ENCODE measurements at regions not wholly inside any gene's neighbourhood (a gene's known extent, or its start where the extent isn't known, plus 50 kb on each side); places are given as distances from the start of the nearest gene placed in this dataset.

DNA sequence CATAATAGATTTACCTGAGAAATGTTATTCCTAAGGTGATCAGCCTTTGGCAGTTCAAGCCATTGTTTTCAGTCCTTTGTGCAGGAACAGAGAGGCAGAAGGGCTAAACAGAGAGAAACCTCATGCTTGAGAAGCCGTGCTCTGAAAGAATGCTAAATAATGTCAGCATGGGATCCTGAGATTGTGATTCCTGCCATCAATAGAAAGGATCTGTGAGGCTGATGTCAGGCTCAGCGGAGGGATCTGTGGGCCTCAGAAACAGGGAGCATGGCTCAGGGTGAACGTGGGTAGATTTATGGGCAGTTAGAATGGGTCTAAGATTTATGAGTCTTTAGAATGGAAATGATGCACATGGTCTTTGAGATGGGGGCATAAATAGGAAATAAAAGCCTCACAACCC lies 439.2 kb upstream of the IGFBP3 start:
- DNase-seq (ENCODE audit: low read depth) = no peak

DNA sequence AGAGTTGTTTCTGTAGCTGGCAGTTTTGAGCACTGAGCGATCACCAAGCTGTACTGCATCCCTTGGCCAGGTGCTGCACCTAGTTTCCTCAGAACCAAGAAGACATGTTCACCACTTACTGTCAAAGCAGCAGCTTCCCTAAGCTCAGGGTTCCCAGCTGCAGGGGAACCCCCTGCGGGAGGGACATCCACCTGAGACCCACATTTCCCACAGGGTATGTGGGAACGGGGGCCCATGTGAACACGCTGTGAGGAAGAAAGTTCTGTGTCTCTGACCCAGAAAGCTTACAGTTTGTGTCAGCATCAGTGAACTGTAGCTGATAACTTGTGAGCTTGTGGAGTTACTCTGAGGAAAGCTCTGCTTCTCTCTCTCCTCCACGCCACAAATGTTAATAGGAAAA lies 436.8 kb upstream of the IGFBP3 start:
- no peak for DNase-seq (ENCODE audit: low read depth)

DNA sequence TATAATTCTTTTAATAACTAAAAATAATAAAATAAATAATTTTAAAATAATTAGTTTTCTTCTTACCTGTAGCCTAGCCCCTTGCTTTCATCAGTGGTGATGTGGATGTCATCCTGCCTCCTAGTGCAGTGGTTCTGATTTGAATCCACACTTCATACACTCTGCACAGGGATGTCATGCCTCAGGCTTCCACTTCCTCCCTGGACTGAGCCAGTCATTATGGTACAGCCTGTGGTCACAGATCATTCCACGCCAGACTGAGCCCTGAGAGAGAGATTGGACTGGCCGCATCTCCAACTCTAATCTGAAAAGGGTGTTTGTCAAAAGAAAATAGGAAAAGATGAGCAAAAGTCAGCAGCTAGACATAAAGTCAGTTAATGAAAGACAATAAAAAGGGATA lies 436.2 kb upstream of the IGFBP3 start:
- DNase-seq (ENCODE audit: low read depth) = no peak

DNA sequence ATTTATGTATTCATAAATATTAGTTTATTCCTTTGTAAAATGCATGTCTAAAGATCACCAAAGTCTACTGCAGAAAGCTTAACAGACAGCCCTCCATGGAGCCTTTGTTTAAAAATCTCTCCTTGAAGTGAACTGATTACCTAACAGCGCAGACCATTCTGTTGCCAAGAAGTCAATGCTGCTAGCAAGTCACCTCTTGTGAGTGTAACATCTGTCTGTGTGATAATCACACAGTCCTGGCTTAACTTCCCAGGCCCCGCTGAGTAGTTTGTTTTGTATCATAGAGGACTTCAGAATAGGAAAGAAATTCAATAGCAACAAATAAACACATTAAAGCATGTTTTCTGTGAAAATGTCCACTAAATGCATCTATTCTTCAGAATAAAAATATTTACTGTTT lies 435.3 kb upstream of the IGFBP3 start:
- no peak for DNase-seq (ENCODE audit: low read depth)

DNA sequence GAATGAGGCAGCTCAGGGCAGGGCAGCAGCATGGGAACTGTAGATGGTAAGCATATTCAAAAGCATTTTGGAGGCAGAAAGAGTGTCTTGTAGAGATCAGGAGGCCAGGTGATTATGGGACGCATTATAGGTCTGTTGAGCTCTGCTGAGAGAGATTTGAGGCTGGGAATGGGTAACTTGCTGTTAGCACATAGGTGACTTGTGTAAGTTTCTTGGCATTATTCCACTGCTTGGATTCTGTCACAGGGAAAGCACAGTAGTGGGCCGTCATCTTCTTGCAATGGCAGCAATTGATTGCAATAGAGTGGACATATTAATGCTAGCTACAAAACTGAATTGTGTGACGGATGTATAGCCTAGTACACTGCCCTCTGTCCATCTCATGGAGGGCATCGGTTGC lies 434.3 kb upstream of the IGFBP3 start:
- no peak for DNase-seq (ENCODE audit: low read depth)

DNA sequence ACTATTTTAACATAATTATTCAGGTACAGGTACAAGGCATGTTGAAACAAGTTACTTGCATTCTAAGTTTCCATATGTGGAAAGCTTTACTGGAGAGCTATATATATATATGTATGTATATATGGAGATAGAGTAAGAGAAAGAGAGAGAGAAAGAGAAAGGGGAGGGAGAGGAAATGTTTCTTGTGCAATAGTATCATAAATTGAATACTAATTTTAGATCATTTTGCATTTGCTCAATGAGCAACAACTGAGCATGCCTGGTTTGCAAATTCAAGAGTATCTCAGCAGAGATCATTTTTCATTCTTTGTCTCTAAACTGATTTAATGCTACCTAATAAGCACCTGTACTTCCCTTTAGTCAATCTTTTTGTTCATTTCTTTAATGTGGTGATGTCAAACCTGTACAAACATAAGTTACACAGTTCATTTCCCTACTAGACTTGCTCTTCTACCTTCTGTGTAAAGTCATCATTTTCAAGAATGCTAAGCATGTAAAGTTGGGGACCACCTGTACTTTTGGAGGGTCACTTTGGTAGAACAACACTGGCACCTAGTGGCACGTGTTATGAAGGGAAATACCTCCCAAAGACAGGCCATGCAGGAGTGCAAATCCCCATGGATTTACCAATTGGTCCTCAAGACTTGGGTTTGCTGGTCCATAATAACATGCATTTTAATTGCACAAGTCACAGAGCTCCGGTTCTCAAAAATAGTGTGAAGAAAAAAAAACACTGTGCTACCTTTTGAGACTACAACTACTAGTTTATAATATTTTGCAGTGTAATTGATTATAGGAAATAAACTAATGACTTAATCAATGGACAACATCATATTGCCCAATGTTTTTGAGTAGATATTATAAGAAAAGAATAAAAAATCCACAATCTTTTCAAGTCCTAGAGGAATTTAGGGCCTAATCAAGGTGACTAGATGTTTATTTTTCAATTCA lies 431.2 kb upstream of the IGFBP3 start:
- no peak for DNase-seq (ENCODE audit: low read depth)

DNA sequence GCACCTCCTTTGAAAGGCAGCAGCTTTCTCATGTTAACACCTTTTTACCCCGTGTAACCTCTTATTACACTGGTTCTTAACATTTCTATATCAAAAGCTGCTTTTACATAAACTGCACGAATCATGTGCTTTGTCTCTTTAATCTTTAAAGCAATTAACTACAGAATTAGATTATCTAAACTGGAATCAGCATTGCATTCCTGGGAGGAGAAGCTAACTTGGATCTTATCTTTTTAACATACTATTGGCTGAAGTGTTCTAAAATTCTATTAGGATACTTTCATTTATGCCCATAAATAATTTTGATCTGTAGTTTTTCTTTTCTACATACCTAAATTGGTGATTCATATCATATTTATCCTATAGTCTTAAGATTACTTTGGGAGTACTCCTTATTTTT lies 428.4 kb upstream of the IGFBP3 start:
- no peak for DNase-seq (ENCODE audit: low read depth)

DNA sequence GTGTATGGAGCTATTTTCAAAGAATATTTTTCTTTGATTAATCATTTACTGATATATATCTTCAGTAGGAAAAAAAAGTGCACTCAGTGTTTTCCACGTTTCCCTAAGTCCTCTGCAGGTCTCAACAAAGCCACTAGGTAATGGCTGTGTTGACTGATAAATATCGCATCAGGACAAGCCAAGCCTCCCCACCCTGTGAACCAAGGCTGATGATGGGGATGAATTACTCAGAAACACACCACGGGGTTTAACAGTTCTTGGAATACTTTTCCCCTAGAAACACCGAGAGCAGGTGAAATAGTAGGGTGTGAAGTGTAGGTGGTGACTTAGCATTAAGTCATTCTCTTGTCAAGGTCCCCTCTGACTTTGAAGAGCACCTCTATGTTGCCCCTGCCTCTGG lies 423.5 kb upstream of the IGFBP3 start:
- DNase-seq (ENCODE audit: low read depth) = no peak

DNA sequence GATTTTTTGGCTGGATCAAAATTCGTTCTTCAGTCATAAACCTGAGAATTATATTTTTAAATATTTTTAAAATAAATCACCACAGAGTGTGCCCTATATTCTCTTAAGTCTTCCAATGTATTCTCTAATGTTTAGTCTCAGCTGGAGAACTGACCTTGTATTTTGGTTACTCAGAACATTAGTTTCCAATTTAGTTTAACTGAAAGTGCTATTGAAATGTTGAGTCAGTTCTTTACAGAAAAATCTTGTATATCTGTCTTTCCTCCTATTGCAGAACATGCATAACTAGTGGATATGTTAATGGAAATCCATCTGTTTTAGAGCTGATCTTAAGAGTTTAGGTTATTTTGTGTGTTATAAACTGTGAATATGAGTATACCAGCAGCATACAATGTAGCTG lies 422.7 kb upstream of the IGFBP3 start:
- no peak for DNase-seq (ENCODE audit: low read depth)

DNA sequence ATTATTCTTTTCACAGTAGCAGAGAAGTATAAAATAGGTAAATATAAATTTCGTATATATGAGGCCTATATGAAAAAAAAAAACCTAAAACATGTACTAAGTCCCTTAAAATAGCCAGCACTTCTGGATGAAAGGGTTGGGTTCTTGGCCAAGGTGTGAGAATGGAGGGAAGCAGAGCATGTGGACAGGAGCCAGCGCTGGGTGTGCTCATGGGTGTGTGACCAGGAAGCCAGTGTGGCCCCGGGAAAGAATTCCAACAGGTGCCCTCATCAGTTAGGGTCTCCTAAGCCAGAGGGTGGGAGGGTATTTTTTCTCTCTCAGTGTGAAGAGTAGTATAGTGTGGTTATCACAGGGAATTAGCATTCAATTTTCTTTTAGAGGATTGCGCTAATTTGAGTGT lies 401.9 kb upstream of the IGFBP3 start:
- DNase-seq (ENCODE audit: low read depth) = no peak

DNA sequence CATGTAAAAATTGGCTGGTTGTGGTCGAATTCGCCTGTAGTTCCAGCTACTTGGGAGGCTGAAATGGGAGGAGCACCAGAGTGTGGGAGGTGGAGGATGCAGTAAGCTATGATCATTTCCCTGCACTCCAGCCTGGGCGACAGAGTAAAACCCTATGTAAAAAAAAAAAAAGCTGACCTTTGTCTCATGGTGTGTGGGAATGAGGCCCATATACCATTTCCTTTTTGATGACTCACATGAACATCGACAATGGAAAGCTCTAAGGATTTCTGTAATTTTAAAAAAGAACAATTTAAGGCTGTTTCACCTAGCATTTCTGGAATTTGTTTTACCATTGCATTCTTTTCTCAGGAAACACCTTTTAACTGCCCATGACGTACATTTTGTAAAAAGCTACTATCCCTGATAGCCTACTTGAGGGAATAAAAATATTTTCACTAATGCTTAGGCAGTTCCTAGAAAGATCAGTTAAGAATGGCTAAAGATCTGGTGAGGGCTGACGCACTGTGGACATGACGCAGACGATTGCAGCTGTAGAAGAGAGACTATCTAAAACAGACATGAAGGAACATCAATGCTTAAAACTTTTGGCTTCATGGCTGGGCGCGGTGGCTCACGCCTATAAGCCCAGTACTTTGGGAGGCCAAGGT lies 400.6 kb upstream of the IGFBP3 start:
- no peak for DNase-seq (ENCODE audit: low read depth)

DNA sequence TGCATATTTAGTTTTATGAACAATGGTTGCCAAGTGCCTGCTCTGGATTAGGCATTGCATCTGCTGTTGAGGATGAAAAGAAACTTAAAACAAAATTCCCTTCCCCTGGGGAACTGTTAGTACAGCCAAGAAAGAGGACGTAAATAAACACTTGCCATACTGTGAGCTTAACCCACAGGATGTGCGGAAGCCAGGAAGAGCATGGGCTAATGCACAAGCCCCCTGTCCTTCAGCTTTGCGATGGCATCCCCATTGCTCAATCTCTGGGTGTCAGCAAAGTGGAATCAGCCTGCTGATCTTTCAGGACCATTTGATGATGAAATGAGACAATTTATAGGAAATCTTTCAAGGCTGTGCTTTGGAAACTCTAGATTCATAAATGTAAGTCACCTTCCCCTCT lies 399.9 kb upstream of the IGFBP3 start:
- DNase-seq (ENCODE audit: low read depth) = no peak

DNA sequence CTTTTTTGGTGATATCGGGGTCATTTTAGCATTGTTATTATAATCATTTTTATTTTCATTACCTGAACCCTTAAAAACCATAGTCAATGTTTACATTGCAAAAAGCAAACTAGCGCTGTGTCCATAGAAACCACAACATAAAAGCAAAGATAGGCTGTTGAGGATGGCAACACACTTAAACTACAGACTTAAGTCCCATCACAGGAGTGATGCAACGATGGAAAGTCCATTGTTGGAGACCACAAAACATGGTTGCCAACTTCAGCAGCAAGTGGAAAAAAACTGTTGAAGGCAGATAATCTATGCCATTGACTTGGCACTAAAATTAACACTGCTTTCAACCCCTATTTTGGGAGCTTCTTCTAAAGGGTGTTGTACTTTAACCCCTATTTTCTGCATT lies 398.8 kb upstream of the IGFBP3 start:
- no peak for DNase-seq (ENCODE audit: low read depth)

DNA sequence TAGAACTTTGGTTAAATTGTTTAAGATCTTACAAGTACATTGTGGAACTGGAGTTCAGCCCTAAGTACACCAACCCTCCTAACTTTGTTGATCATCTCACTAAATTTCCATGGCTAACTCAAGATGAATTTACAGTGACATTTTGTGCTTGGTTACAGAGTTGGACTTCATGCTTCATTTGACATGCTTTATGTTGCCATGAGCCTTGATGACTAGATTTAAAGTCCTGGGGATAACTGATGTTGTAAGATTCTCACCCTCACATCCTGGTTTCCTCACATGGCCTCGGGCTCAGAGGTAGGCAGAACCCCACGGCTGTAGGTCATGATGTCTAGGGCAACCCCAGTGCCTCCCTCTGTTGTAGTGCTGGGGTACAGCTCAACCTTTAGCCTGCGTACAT lies 397.2 kb upstream of the IGFBP3 start:
- DNase-seq (ENCODE audit: low read depth) = no peak

DNA sequence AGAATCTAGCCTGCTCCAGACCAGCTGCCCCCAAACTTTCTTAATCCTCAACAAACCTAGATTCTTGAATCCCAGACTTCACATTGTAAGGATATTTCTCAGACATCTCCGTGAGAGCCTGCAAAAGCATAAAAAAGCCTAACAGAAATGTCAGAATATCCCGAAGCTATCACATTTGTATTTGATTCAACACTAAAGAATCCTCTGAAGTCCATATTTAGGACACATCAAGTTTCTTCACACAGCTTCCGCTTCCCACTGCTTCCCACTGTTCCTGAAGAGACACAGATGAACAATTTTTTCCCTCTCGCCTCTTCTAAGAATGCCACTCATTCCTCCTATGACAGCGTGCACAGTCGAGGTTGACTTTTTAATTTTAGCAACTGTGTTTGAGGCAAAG lies 396.2 kb upstream of the IGFBP3 start:
- no peak for DNase-seq (ENCODE audit: low read depth)

DNA sequence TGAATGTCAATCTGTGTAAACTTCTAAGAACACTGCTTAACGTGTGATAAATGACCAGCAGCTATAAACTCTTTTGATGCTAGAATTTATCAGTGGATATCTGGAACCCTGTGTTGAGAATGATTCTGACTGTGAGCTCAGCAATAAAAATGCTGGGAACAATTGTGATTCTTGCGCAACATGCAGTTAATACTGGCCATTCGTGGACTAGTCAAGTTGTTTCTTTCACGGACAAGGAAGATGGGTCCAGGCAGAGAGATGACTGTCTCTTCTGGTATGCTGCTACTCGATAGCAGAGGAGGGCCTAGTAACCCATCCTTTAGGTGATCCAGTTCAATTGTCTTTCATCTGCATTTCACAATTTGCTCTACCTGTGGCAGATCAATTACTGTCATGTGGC lies 394.8 kb upstream of the IGFBP3 start:
- no peak for DNase-seq (ENCODE audit: low read depth)

DNA sequence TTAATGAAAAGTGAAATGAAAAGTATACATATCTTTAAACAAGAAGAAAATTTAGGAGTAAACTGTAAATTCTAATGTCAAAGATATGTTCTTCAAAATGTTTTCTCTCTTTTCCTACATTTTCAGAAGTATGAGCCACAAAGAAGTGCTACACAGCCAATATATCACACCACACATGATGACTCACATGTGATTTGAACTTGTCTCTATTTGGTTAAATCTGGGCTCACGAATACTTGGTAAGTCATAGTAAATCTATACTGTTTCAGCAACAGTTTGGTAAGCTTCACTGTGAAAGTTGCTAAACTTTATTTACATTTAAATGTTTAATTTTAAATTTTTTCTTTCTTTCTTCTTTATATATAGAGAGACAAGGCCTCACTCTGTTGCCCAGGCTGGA lies 380.6 kb upstream of the IGFBP3 start:
- no peak for DNase-seq (ENCODE audit: low read depth)

DNA sequence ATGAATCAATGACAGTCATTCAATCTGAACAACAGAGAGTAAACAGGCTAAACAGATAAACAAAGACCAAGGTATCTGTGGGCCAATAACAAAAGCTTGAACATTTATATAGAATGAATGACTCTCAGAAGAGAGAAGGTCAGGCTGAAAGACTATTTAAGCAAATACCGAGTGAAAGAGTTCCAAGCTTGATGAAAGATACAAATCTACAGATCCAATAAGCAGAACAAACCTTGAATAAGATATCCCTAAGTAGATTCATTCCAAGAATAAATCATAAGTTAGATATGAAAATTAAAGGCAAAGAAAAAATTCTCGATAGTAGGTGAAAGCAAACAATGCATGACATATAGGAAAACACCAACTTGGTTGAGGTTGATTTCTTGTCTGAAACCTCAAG lies 376.4 kb upstream of the IGFBP3 start:
- no peak for DNase-seq (ENCODE audit: low read depth)

DNA sequence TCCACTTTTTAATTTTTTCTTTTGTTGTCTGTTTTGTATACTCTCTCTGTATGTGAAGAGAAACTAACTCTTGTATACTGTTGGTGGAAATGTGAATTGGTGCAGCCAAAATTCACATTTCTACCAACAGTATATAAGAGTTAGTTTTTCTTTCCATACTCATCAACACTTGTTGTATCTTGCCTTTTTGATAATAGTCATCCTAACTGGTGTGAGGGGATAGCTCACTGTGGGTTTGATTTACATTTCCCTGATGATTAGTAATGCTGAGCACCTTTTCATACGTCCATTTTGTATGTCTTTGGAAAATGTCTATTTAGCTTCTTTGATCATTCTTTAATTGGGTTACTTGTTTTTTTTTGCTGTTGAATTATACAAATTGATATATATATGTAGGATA lies 375.5 kb upstream of the IGFBP3 start:
- no peak for DNase-seq (ENCODE audit: low read depth)

DNA sequence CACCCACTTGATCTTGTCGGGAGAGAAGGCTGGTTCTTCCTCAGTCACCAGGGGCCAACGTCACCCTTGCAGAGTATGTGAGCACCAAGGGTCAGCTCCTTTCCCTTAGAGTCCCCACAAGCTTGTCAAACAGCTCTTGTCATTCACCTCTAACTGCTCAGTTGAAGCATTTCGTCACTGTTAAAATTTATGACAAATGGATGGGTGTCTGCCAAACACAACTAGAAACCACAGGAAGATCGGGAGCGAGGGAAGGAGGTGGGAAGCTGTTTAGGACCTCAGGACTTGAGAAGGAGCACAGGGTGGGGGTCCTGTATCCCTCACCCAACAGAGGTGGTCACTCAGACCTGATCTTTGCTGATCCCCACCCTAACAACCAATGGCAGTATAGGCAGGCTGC lies 373.3 kb upstream of the IGFBP3 start:
- DNase-seq (ENCODE audit: low read depth) = no peak

DNA sequence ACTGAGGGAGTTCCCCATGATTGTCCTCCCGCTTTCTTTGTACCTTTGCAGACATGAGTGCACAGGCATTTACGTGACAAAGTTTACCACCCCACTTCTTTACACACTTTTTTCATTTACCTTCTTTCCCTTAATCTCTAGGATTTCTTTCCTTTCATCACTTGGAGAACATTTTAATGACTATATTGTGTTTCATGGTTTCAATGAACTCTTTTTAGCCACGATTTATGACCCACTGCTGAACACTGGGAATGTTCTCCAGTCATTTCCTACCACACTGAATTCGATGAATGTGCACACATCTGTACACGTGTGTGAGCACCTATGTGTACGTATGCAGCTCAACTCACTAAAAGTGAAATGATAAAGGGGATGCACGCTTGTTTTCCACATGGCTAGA lies 371.7 kb upstream of the IGFBP3 start:
- no peak for DNase-seq (ENCODE audit: low read depth)

DNA sequence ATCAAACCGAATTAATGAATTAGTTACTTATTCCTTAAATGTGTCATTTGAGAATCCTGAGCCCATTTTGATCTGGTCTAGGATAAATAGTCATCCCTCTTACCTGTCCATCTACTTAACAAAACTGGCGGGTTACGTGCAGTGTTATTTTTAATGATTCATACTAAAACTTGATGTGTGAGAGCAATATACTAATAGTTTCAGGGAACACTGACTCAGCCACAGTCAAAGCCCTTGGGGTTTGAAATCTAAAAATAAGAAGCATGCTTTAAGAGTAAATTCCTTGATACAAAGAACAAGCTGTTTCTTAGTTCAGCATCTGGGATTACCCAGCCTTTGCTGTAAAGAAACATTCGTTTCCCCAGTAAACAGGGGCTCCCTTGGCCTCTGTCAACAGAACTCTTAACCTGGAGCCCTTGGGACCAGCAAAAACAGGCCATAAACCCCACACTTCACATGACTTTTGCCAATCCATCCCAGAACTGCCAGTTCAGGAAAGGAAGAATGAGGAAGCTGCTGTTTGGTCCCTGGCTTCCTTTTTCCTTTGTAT lies 370.6 kb upstream of the IGFBP3 start:
- DNase-seq (ENCODE audit: low read depth) = no peak

DNA sequence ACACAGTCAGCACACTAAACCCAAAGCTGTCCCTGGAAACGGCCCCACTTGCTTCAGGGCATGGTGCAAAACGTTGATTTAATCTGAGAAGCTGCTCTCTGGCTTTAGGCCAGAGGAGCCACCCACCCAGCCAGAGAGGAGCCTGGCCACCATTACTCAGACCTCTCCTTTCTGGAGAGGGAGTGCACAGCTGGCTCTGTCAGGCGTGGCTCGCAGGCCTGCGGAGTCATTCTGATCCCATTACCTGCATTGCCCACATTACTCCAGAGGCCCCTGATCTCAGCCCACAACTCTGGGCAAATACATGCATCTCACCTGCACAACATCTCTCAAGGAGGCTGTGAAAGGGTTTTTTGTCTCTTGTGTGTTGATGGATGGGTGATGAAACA lies 370.0 kb upstream of the IGFBP3 start:
- DNase-seq (ENCODE audit: low read depth) = no peak

Data from activated T-cell treated with anti-CD3 and anti-CD28 coated beads for 24 hours (primary cell).